NCI-H2081 (cell line): ENCODE measurements at regions not wholly inside any gene's neighbourhood (a gene's known extent, or its start where the extent isn't known, plus 50 kb on each side); places are given as distances from the start of the nearest gene placed in this dataset.
"Not testable (repeated sequence)": the region's sequence is repeated elsewhere in the genome, so short reads cannot be mapped to it uniquely, and the experiment has no call there.

Source experiments
- DNase-seq, 2 experiments: peaks; one replicate each; lab custom pipeline; 2025; lab: John Stamatoyannopoulos, UW

DNA sequence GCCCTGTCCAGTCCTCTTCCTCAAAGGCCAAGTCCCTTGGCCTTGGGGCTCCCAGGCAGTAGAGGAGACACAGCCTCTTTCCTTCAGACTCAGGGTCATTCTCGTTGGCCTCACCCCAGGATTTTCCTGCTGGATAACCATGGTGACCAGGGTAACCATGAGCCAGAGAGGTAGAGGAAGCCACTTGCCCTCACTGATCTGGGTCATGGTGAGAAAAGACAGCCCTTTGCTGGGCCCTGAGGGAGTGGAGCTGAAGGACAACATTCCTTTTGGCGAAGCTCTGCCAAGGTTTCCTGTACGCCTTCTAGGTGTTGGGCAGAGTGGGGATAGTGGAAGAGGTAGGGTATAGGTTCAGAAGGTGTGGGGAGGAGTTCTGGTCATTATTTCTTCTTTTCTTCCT, 53.1 kb upstream of the WNT4 start:
- DNase-seq, result no peak

GRCh38 chr1:22196641-22197040, 53.7 kb upstream of the WNT4 start:
- no peak for DNase-seq

DNA sequence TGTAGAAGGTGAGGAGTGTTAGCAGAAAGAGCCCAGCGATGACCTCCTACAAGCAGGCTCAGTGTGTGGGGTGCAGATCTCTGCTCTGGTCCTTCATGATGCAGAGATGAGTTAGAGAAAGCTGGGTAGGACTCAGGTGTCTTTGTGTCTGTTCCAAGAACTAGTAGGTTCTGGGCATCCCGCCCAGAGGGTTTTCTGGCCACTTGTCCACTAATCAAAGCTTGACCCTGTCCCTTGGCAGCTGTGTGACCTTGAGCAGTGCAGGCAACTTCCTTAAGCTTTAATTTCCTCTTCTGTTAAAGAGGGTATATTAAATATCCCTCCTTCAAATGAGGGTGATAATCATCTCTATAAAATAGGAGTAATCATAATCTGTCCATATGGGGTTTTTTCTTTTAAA, 54.7 kb upstream of the WNT4 start:
- no peak for DNase-seq

DNA sequence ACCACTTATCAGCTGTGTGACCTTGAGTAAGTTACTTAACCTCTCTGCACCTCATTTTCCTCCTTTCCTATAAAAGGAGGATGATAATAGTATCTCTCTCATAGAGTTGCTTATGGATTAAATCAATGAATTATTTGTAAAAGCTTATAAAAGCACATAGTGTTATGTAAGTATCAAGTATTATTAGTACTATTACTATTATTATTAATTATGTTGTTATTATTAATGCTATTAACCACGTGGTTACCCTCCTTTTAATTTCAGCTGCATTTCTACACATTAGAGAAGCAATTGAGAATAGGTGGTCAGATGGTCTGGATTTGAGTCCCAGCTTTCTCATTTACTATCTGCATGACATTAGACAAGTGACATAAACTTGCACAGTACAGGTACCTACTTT, 58.1 kb upstream of the WNT4 start:
- no peak for DNase-seq

DNA sequence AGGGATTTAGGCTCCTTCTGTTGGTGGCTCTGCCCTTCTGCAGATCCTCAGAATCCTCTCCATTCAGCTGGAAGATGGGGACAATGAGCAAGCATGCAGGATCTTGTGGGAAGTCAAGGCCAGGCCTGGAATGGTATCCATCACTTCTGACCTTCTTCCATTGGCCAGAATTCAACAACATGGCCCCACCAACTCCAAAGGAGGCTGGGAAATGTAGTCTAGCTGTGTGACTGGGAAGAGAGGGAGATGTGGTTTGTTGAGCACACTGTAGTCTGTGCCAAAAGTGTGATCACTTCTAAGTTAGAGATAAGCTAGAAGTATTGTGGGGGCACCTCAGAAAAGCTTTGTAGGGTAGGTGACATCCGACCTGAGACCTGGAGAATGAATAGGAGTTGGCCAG, 60.4 kb upstream of the WNT4 start:
- DNase-seq, result no peak

- DNase-seq, result no peak
Measured at GRCh38 chr1:22204057-22204840, 61.4 kb upstream of the WNT4 start.

GRCh38 chr1:22204989-22205913, 62.4 kb upstream of the WNT4 start:
- peak in 1 of 2 experiments; percentile 28 for DNase-seq

- no peak for DNase-seq
Measured at GRCh38 chr1:22206551-22207125, 63.7 kb upstream of the WNT4 start.

DNA sequence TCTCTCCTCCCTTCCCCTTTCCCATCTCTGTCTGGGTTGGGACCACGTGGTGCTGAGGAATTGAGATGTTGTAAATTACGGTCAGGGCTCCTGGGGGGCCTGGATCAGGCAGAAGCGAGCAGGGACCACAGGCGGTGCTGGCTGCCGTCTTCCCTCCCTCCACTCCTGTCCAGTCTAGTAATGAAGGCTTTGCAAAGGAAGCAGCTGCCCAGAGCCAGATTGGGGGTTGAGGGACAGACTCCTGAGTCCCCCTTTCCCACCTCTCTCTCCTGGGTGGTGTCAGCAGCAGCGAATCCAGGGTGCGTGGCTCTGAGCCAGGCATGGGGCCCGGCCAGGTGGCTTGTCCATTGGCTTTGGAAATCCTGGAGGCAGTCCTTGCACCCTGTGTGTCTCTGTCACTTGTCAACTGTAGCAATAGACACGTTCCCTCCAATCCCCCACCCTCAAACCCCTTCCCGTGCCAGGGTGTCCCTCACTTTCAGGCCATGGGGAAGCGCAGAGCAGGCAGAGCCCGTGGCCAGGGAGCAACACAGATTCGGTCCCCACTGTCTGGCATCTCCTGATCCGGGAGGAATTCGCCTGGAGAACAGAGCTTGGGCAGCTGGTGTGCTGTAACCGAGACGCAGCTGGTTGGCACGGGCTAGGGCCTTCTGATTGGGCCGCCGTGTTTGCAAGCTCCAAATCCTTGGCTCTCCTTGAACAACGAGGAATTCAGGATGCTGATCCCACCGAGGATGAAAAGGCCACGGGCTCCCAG, 64.8 kb upstream of the WNT4 start:
- no peak for DNase-seq

- DNase-seq, result no peak
Measured at GRCh38 chr1:22208268-22208972, 65.5 kb upstream of the WNT4 start.

DNA sequence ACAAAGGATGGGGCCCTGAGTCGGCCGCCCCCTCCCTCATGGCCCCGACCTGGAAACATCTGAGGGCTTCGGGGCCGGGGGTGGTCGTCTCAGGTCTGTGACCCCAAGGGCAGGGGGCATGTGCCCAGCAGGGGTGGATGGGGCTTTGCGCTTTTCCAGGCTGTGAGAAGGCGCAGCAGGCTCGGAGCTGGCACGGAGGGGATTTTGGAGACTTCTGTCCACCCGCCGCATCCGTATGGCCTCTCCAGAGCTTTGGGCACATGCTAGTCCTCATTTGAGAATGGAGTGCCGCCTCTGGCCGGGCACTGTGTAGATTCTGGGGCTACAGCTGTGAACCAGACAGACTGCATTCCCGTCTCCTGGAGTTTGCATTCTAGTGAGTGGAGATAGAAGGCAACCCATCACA, 66.1 kb upstream of the WNT4 start:
- no peak for DNase-seq

DNA sequence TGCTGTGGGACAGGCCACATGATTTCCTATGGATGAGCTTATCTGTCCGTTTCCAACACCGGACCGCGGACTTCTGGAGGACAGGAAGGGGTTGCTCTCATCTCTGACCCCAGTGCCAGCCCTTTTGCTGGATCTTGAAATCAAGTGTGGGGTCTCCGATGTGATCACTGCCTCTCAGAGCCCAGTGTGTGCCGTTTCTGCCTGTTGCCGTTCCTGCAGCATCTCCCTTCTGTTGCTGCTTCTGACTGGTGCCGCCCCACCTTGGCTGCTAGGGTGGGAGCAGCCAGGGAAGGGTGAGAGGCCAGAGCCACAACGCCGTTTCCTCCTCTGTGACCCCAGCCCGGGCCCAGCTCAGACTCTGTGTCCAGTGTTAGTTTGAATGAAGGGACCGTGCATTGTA, 67.3 kb upstream of the WNT4 start:
- no peak for DNase-seq

- DNase-seq, result no peak
Measured at GRCh38 chr1:22210636-22211035, 67.7 kb upstream of the WNT4 start.

- DNase-seq, result not testable (repeated sequence)
Measured at GRCh38 chr1:22211459-22211858, 68.6 kb upstream of the WNT4 start.

- peak in 1 of 2 experiments; percentile 10 for DNase-seq
Measured at GRCh38 chr1:22212400-22213233, 69.7 kb upstream of the WNT4 start.

DNA sequence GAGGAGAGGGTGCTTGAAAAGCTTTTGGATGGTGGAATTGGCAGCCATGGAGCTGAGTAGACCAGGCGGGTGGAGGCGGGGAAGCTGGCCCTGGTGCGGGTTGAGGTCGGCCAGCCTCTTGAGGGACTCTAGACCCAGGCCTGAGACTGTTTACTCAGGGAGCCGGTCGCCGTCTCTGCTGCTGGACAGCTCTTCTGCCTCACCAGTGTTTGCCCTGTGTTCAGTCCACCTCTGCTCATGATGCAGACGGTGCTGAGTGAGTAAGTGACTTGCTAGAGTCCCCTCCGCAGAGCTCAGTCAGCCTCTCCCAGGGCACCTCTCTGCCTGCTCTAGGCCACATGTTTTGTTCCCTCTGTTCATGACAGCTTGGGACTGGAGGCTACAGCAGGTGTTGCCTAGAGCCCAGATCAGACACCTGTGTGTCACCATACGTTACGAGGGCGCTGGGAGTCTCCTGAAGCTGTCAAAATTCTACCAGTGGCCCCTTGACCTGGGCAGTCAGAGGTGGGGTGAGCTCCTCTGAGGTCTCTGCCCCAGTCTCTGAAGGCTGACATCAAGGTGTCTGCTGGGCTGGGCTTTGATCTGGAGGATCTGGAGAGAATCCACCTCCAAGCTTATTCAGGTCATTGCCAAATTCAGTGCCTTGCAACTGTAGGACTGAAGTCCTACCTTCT, 73.5 kb upstream of the WNT4 start:
- no peak for DNase-seq

- DNase-seq, result no peak
Measured at GRCh38 chr1:22216966-22217365, 74.1 kb upstream of the WNT4 start.

- DNase-seq, result no peak
Measured at GRCh38 chr1:22217811-22218460, 75.0 kb upstream of the WNT4 start.

DNA sequence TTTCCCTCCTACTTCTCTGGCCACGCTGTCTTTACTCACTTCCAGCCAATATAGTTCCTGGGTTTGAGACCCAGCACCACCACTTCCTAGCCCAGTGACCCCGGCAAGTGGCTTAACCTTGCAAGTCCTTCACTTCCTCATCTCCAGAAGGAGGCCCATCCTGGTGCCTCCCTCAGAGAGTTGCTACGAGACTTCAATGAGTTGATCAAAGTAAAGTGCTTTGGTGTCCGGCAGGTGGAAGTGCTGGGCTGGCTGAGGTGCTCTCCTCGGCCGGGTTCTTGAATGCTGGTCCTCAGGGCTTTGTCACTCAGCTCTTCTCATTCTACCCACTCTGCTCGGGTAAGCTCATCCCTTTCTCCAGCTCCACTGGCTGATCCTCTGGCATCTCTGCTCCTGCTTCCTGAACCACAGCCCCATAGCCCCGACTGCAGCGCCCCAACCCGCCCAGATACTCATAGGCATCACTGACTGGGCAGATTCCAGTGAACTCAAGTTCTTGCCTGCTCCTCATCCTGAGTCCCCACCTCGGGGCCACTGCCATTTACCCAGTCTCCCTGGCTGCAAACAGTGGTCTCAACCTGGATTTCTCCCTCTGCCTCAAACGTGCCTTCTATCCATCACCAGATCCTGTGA, 75.8 kb upstream of the WNT4 start:
- no peak for DNase-seq
